Heart left ventricle (tissue), 16 donors: ENCODE measurements at regions not wholly inside any gene's neighbourhood (a gene's known extent, or its start where the extent isn't known, plus 50 kb on each side); places are given as distances from the start of the nearest gene placed in this dataset.

Experiments used
- ATAC-seq, 4 donors: fragments of 200-7000 bp; cut with Tn5 transposase; one replicate each; pipeline ENCODE4 v1.9.1; 2020 to 2022; ENCODE audit warnings: moderate library complexity in 4 of 4, mild to moderate bottlenecking in 3 of 4, moderate number of reproducible peaks in 1 of 4
- DNase-seq, 5 donors: peaks; one replicate each; pipeline ENCODE4 v3.0.0-alpha.2; 2020
- H3K27ac ChIP-seq, 12 donors: fragments of 200-600 bp; sonication (generic) in 4 of 12; one replicate each; pipeline versions ENCODE4 v1.5.0 to v1.8.0; 2016 to 2022; ENCODE audit warnings: mild to moderate bottlenecking in 2 of 12
- H3K27me3 ChIP-seq, 9 donors: fragments of 200-600 bp; sonication (generic) in 2 of 9; one replicate each; pipeline versions ENCODE4 v1.5.1 to v1.8.0; 2016 to 2022; ENCODE audit warnings: mild to moderate bottlenecking in 3 of 9
- H3K36me3 ChIP-seq, 9 donors: fragments of 200-600 bp; sonication (generic) in 2 of 9; one replicate each; pipeline versions ENCODE4 v1.5.0 to v1.8.0; 2018 to 2022; ENCODE audit warnings: mild to moderate bottlenecking in 2 of 9
- H3K4me1 ChIP-seq, 12 donors: fragments of 200-600 bp; sonication (generic) in 4 of 12; one replicate each; pipeline versions ENCODE4 v1.5.0 to v1.8.0; 2016 to 2022; ENCODE audit warnings: mild to moderate bottlenecking in 3 of 12
- H3K4me3 ChIP-seq, 12 donors: fragments of 200-600 bp; sonication (generic) in 4 of 12; one replicate each; pipeline versions ENCODE4 v1.5.0 to v1.8.0; 2017 to 2022; ENCODE audit warnings: mild to moderate bottlenecking in 9 of 12, moderate library complexity in 4 of 12
- H3K9me3 ChIP-seq, 12 donors: fragments of 200-600 bp; sonication (generic) in 4 of 12; one replicate each; pipeline versions ENCODE4 v1.5.0 to v1.8.0; 2016 to 2022; ENCODE audit warnings: mild to moderate bottlenecking in 1 of 12
- POLR2A ChIP-seq, 2 donors: fragments of 450-650 bp; IDR thresholded peaks; one replicate each; pipeline ENCODE4 v1.6.1; 2017; ENCODE audit warnings: antibody characterized with exemption in 2 of 2, mild to moderate bottlenecking in 2 of 2, moderate library complexity in 2 of 2
- WGBS, 4 donors: extraction: QIAGEN DNeasy Blood & Tissue Kit in 2 of 4; methylation state at CpG; one replicate each; pipeline versions ENCODE4 v1.1.5 to v1.1.7; 2013 to 2018; 5-methylcytosine and 5-hydroxymethylcytosine counted together
- intact Hi-C, 10 donors: fragments of 100-400 bp; cut with DNase I; formaldehyde crosslinking; loops; one replicate each; pipeline versions ENCODE4 v1.11.1 to v1.14.2; 2022
- TF ChIP-seq, protein P1 (sequence below), 12 donors: fragments of 200-600 bp; sonication (generic) in 4 of 12; IDR thresholded peaks; one replicate each; pipeline versions ENCODE4 v1.5.0 to v1.8.0; 2018 to 2022; ENCODE audit warnings: antibody characterized with exemption in 12 of 12, mild to moderate bottlenecking in 5 of 12
- donor health status: ischemic (EF 13 %, LVEDD 7.1; RV severe dilation, severe dysfunction).
- donor health status: healthy with polysubstance abuse.
- donor health status: DM: no; HTN: yes; CAD: no.
- donor health status: DM: no; HTN: no; CAD: no.
- donor health status: ischemic (EF 25% LVEDD 6.9; RV normal size, moderate dysfunction).
- donor health status: ischemic (EF 25% LVEDD 5.7; RV mildly dilated, moderate dysfunction).
- donor health status: healthy.
- donor health status: DM: yes; HTN: yes; CAD: no.
- donor health status: ischemic (EF 35%, LVEDD 5.7; RV mildly dilated, moderate dysfunction).
- donor health status: nonischemic (EF 11% LVEDD 7.7; RV severe dilation, severe dysfunction).
- donor health status: DM: yes; HTN: yes; CAD: no.
- donor health status: PGD.
- donor health status: ischemic (EF 29% LVEDD 5.4; RV normal size, mild dysfunction).
- donor health status: nonischemic (EF 23%, LVEDD 6.1; RV moderate dilation, normal function).

DNA sequence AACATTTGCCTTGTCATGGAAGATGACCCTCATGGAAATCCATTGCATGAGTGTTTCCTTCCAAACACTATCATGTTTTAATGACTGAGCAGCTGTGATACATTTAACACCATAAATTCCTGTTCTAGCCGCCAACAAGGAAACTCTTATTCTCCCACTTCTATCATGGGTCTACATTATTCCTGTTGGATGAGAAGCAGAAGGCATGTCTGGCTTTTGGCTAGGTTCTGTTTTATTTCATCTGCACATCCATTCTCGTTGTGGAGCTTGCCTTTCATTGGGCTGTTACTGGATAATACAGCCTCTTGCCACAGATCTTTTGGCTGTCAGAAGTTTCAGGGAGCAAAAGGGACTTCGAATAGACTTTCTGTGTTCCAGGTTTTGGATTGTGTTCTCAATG lies 742.6 kb upstream of the TSPY4 start:
- Histone ChIP-seq H3K27me3 (no peaks in the 10 kb centered on the region), H3K27ac (no peak overlapping the region), H3K4me3 (no peak overlapping the region), H3K36me3 (no peaks in the 10 kb centered on the region), H3K4me1 (no peaks in the 10 kb centered on the region), H3K9me3 (no peaks in the 10 kb centered on the region)
- intact Hi-C loops, result loop anchor here in 1 of 10 donors (10.0 kb wide), 1 partner anchor 50 kb away; no protein-coding TSS in a partner anchor
- DNase-seq, result no peak
- 35 to 44% methylated on average over 3 of the region's 3 CpGs; no CpG with 5 or more reads in 2 of the 4 donors for WGBS, 4 donors
- TF ChIP-seq, protein P1, sequence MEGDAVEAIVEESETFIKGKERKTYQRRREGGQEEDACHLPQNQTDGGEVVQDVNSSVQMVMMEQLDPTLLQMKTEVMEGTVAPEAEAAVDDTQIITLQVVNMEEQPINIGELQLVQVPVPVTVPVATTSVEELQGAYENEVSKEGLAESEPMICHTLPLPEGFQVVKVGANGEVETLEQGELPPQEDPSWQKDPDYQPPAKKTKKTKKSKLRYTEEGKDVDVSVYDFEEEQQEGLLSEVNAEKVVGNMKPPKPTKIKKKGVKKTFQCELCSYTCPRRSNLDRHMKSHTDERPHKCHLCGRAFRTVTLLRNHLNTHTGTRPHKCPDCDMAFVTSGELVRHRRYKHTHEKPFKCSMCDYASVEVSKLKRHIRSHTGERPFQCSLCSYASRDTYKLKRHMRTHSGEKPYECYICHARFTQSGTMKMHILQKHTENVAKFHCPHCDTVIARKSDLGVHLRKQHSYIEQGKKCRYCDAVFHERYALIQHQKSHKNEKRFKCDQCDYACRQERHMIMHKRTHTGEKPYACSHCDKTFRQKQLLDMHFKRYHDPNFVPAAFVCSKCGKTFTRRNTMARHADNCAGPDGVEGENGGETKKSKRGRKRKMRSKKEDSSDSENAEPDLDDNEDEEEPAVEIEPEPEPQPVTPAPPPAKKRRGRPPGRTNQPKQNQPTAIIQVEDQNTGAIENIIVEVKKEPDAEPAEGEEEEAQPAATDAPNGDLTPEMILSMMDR (IDR thresholded peaks at IDR 0.05), result no peak
- no peak for TF ChIP-seq POLR2A (IDR thresholded peaks at IDR 0.05)
- no peak for ATAC-seq

DNA sequence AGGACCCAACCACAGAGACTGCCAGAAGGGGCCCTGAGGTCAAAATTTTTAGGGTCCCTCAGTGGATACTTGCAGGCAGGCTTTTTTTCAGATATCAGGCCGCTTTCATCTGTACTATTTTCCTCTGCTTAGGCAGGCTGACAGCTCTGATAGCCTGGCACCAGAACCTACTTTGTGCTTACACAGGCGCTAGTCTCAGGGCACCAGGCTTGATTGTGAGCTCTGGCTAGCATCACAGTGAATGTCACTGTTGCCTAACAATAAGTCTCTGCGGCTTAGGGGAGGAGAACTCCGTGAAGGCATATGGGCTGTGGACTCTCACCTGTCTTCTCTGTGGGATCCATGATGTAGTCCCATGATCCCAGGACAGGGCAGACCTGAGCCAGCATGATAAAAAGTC lies 738.1 kb upstream of the TSPY4 start:
- TF ChIP-seq POLR2A (IDR thresholded peaks at IDR 0.05), result no peak
- TF ChIP-seq, protein P1 (IDR thresholded peaks at IDR 0.05), result no peak
- no peaks in the 10 kb centered on the region for H3K27me3 ChIP-seq
- DNase-seq (no peak), ATAC-seq (no peak)
- no peaks in the 10 kb centered on the region for H3K36me3 ChIP-seq
- 55 to 61% methylated on average over 4 of the region's 4 CpGs; no CpG with 5 or more reads in 2 of the 4 donors for WGBS, 4 donors
- no peak overlapping the region for H3K4me3 ChIP-seq
- no peaks in the 10 kb centered on the region for H3K9me3 ChIP-seq
- intact Hi-C loops, result loop anchor here in 1 of 10 donors (10.0 kb wide), 1 partner anchor 54 kb away; no protein-coding TSS in a partner anchor
- no peaks in the 10 kb centered on the region for H3K4me1 ChIP-seq
- H3K27ac ChIP-seq, result no peak overlapping the region

DNA sequence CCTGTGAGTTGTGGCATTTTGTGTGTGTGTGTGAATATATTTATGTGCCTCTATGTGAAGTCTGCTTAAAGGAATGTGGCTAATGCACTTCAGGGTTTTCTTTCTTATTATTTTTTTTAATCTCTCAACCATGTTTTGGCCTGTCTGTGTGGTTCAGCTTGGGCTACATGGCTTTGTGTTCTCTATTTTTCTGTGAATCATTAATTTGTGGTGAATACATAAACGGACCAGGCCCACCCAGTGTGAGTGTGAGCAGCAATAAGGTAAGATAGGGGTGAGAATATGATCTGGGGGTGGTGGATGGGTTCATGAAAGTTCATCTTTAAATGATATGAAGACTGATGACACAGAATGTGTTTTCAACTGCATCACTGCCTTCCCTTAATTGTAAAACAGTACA lies 726.6 kb upstream of the TSPY4 start:
- WGBS, 4 donors, result 29 to 53% methylated on average over 1 of the region's 1 CpG; no CpG with 5 or more reads in 2 of the 4 donors
- Histone ChIP-seq H3K4me3 (no peak overlapping the region), H3K4me1 (no peaks in the 10 kb centered on the region), H3K27ac (no peak overlapping the region), H3K27me3 (no peaks in the 10 kb centered on the region), H3K36me3 (no peaks in the 10 kb centered on the region), H3K9me3 (no peaks in the 10 kb centered on the region)
- no peak for DNase-seq
- ATAC-seq, result no peak
- intact Hi-C loops, result no loop called here
- no peak for TF ChIP-seq POLR2A (IDR thresholded peaks at IDR 0.05)
- TF ChIP-seq, protein P1 (IDR thresholded peaks at IDR 0.05), result no peak

DNA sequence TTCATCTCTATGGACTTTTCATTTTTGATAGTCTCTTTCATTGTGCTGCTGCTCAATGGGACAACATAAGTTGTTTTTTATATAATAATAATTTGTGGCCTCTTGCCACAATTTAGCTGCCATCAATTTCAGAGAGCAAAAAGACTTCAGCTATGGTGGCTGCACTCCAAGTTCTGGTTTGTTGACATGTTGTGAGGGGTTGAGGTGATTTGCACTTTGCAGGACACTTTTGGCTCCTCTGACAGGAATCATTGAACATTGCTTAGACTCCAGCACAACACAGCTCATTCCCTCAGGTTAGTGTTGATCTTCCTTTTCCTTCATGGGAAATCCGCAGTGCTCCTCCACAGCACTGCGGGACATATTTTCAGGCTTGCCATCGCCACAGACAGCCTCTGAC lies 725.4 kb upstream of the TSPY4 start:
- Histone ChIP-seq H3K27ac (no peak overlapping the region), H3K9me3 (no peaks in the 10 kb centered on the region), H3K4me1 (no peaks in the 10 kb centered on the region), H3K27me3 (no peaks in the 10 kb centered on the region), H3K4me3 (no peak overlapping the region), H3K36me3 (no peaks in the 10 kb centered on the region)
- intact Hi-C loops, result no loop called here
- WGBS, 4 donors, result 75 to 79% methylated on average over 3 of the region's 3 CpGs; no CpG with 5 or more reads in 2 of the 4 donors
- ATAC-seq, result no peak
- no peak for DNase-seq
- TF ChIP-seq POLR2A (IDR thresholded peaks at IDR 0.05), result no peak
- TF ChIP-seq, protein P1 (IDR thresholded peaks at IDR 0.05), result no peak
